VCaP (cell line): ENCODE measurements at regions not wholly inside any gene's neighbourhood (a gene's known extent, or its start where the extent isn't known, plus 50 kb on each side); places are given as distances from the start of the nearest gene placed in this dataset.

Source experiments
- H3K27ac ChIP-seq: fragments of 450-650 bp; 2 replicates; pipeline ENCODE4 v1.5.1; 2017
- TF ChIP-seq, protein P1 (sequence below): fragments of 450-650 bp; conservative IDR thresholded peaks from 2 replicates; pipeline ENCODE4 v1.5.1; 2017; ENCODE audit warnings: mild to moderate bottlenecking, moderate library complexity

DNA sequence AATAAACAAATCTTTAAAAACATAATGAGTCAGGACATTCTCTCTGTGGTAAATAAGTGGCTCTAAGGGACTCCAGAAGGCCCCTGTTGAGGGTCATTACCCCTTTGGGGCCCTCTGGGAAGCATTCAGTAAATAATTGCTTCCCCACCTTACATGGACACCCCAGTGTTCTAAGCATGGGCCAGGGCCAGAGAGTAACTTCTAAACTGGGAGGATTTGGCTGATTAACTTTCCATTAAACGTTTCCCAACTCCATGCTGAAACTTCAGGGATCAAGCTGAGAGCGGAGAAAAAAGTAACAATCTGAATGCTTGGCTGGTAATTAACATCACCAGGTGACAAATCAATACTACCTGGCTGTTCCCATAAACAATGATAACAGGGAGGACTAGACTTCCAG lies 783.9 kb upstream of the LRRC4C start:
- no peak overlapping the region for H3K27ac ChIP-seq
- TF ChIP-seq, protein P1, sequence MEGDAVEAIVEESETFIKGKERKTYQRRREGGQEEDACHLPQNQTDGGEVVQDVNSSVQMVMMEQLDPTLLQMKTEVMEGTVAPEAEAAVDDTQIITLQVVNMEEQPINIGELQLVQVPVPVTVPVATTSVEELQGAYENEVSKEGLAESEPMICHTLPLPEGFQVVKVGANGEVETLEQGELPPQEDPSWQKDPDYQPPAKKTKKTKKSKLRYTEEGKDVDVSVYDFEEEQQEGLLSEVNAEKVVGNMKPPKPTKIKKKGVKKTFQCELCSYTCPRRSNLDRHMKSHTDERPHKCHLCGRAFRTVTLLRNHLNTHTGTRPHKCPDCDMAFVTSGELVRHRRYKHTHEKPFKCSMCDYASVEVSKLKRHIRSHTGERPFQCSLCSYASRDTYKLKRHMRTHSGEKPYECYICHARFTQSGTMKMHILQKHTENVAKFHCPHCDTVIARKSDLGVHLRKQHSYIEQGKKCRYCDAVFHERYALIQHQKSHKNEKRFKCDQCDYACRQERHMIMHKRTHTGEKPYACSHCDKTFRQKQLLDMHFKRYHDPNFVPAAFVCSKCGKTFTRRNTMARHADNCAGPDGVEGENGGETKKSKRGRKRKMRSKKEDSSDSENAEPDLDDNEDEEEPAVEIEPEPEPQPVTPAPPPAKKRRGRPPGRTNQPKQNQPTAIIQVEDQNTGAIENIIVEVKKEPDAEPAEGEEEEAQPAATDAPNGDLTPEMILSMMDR = no peak

DNA sequence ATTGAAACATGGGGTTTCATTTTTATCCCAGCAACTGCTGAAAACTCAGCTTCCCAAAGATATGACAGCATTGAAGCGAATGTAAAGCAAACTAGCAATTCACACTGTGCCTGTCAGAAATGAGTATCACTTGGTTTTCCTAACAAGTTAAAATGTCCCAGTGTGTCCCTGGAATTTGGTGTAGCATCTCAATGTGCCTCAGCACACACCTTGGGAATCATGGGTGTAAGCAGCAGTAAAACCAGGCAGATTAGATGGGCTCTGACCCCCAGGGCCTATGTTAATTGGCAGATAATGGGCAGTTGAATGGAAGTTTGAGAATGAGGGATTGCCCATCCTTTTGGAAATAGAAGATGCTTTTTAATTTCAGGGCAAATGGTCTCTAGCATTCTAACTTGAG lies 784.9 kb upstream of the LRRC4C start:
- TF ChIP-seq, protein P1 = no peak
- no peak overlapping the region for H3K27ac ChIP-seq

DNA sequence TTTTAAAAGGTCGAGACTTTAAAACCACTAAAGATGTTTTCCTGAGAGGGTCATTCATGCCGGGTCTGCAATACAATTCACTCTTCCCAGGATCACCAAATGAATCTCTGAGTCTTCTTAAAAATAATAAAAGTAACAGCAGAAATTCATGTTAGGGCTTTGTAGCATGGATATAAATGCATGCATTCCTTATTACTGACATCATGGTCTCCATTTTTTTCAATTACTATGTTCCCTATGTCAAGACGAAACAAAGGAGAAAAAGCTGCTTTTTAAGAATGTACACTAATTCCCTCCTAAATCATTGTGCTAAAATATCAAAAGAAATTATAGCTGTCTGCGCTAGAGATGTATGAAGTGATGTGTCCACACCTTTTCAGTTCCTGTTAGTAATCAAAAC lies 789.9 kb upstream of the LRRC4C start:
- TF ChIP-seq, protein P1 = no peak

DNA sequence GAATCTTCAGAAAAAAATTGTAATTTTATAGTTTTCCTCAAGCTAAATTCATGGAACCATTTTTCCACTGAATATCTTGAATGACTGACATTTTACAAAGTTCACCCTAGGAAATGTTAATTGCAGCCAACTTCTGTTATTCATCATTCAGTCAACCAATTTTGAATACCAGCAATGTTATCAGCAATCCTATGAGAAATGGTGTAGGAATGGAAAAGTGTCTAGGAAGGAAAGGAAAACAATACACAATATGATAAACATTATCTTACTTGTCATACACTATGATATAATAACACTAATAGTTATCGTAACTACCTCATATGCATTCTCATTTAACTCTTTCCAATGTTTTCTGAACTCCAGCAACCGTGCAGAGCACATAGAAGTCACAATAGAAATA lies 790.5 kb upstream of the LRRC4C start:
- TF ChIP-seq, protein P1 = no peak

More for the DNA sequence above, 789.9 kb upstream of the LRRC4C start:
- no peak overlapping the region for H3K27ac ChIP-seq

DNA sequence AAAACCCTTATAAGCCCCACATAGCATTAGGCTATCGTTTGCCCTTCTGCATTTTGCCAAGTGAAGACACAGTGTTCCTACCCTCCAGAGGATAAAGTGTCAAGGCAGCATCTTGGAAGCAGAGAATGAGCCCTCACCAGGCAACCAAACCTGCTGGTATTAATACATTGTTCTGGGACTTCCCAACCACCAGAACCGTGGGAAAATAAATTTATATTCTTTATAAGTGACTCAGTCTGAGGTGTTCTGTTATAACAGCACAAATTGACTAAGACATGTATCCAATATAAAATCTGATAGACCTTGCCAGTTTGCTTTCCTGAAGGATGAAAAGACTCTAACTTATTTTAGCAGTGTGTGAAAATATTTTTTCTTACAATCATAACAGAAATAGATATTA lies 792.5 kb upstream of the LRRC4C start:
- TF ChIP-seq, protein P1 = no peak
- H3K27ac ChIP-seq = no peak overlapping the region

More for the DNA sequence above, 790.5 kb upstream of the LRRC4C start:
- H3K27ac ChIP-seq = no peak overlapping the region

DNA sequence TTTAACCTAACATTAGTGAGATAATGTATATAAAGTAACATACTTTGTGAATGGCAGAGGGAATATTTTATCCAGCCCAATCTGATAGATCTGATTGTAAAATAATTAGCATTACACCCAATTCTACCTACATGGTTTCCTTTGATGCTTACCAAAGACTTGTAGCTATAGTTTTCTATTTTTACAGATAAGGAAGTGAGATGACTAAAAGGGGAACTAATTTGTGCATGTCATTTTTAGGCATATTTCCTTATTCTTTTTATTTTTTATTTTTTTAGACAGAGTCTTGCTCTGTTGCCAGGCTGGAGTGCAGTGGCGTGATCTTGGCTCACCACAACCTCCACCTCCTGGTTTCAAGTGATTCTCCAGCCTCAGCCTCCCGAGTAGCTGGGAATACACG lies 793.7 kb upstream of the LRRC4C start:
- H3K27ac ChIP-seq = no peak overlapping the region
- TF ChIP-seq, protein P1 = no peak

DNA sequence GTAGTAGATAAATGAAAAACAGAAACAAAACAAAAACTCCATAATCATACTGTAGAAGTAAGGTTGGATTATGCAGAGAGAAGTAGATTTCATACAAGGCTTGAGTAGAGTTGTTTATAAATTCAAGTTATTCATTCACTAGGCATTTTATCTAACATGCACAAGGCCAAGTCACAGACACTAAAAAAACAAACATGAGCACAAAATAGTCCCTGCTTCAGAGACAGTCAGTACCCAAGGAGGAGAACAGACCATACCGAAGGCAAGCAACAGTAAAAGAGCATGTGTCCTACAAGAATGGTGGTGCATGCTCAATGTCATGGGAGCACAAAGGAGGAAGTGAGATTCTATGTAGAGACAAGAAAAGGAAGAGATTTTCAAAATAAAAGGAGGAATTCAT lies 796.5 kb upstream of the LRRC4C start:
- H3K27ac ChIP-seq = no peak overlapping the region
- TF ChIP-seq, protein P1 = no peak

DNA sequence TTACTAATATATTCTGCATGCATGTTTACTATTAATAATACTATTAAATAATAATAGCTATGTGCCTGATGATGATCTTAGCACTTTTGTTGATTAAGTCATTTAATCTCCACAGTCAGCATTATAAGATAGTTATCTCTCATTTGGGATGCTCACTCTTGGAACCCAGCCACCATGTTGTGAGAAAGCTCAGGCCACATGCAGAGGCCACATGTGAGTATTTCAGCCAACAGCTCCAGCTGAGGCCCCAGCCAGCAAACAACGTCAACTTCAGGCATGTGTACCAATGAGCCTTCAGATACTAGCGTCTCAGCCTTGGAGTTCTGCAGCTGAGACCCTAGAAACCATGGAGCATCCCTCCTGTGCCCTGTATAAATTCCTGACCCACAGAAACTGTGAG lies 798.1 kb upstream of the LRRC4C start:
- no peak overlapping the region for H3K27ac ChIP-seq
- TF ChIP-seq, protein P1 = no peak
